HG03066 (cell line): ENCODE measurements at regions not wholly inside any gene's neighbourhood (a gene's known extent, or its start where the extent isn't known, plus 50 kb on each side); places are given as distances from the start of the nearest gene placed in this dataset.

Experiments
- ATAC-seq: cut with Tn5 transposase; IDR thresholded peaks from one replicate; pipeline ENCODE4 v1.9.1; 2021; ENCODE audit warnings: low read depth; ENCODE audit not compliant: unreplicated experiment

- no peak for ATAC-seq
Measured at GRCh38 chr1:117798550-117798949, 130.9 kb downstream of the GDAP2 start.

DNA sequence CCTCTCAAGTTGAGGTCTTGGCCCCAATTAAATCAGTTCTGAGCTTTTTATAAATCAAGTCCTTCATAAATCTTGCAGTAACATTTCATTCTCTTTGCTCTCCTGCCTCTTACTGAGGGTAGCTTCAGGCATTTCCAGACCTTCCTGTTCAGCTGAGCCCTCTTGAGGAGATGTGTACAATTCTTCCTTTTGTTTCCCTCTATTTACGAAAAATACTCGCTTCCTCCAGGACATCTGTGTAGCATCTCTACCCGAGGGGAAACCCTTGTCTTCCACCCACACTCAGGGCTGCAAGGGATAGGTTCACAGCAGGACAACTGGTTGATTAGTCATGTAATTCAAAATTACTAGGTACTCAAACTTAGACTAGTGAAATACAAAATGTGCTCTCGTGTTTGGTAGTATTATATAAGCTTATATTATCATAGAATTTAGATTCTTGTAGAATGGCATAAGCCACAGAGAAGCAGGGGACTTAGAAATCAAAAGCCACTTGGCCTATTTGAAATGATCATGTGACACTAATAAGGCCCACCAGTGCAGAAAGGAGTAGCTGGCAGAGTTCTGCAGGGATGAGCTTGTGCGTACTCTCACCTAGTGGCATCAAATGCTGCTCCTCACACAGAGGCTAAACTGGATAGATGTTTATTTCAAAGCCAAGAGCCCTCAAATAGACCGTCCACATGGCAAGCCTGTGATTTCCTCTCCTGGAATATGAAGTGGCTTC is 126.7 kb downstream of the GDAP2 start:
- no peak for ATAC-seq

DNA sequence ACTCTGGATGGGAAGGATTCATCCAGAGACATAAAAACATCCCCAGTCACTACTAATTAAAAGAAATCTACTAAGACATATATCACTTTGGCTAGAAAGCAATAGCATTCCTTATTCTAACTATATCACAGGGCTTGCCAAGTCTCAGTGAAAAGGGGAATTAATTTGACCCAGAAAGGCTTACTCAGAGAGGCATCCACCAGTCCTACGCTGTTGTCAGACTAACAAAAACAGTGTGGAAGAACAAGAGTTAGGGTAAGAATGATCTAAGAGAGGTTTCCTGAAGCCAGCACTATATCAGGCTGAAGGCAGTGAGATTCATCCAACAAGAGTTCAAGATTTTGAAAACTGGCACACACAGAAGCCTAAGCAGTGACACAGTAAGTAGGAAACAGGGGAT is 126.1 kb downstream of the GDAP2 start:
- no peak for ATAC-seq

- ATAC-seq = no peak
Measured at GRCh38 chr1:117809764-117810163, 119.7 kb downstream of the GDAP2 start.

- ATAC-seq = no peak
Measured at GRCh38 chr1:117810553-117810952, 118.9 kb downstream of the GDAP2 start.

DNA sequence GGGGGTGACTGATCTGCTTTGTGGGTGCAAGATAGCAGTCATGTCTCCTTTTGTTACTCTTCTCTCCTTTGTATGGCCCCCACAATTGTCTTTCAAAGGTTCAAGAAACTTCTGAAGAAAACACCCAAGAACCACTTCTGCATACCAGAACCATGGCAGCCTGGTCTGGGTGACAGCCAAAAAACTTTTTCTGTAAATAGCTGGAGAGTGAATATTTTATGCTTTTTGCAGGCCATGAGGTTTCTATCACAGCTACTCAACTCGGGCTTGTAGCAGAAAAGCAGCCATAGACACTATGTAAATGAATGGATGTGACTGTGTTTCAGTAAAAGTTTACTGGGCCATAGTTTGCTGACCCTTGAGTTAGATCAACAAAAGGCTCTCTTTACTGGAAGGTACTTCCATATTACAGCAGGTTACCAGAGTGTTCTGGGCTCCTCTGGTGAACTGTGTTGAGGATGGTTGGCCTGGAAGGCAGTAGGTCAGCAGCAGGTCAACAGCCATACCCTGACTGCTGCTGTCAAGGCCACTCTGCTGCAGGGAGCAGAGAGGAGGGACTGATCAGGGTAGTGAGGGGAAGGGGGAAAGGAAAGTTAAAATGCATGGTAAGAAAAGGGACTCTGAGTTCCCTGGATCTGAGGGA is 116.4 kb downstream of the GDAP2 start:
- ATAC-seq = no peak
